ENCODE measurements at regions not wholly inside any gene's neighbourhood (a gene's known extent, or its start where the extent isn't known, plus 50 kb on each side); places are given as distances from the start of the nearest gene placed in this dataset.

- Histone ChIP-seq H3K4me1 (ENCODE audit: control insufficient read depth, insufficient read depth, low read length) (no peaks in the 10 kb centered on the region), H4K20me1 (ENCODE audit: insufficient read depth, low read length) (no peaks in the 10 kb centered on the region), H2BK20ac (ENCODE audit: low read depth, low read length) (no peak overlapping the region), H3K4ac (ENCODE audit: low read depth, low read length) (no peak overlapping the region), H3K9ac (ENCODE audit: low read depth, low read length) (no peak overlapping the region), H3K4me2 (ENCODE audit: low read depth, low read length) (no peak overlapping the region), H3K27ac (ENCODE audit: insufficient read depth, low read length) (no peak overlapping the region), H2BK120ac (ENCODE audit: low read depth, low read length) (no peak overlapping the region), H3K18ac (ENCODE audit: low read depth, low read length) (no peak overlapping the region), H2BK5ac (ENCODE audit: low read depth, low read length, poor library complexity, severe bottlenecking) (no peak overlapping the region), H2AK9ac (replicated peaks; ENCODE audit: low read depth, low read length, poor library complexity) (no peak overlapping the region), H3K9me3 (ENCODE audit: control insufficient read depth, insufficient read depth, low read length) (no peaks in the 10 kb centered on the region), H2AK5ac (ENCODE audit: low read depth, low read length) (no peak overlapping the region), H2AFZ (replicated peaks; ENCODE audit: low read length, poor library complexity) (no peak overlapping the region), H3K23ac (ENCODE audit: low read depth, low read length) (no peak overlapping the region), H3K14ac (replicated peaks; ENCODE audit: low read depth, low read length) (no peak overlapping the region), H3K27me3 (ENCODE audit: control insufficient read depth, insufficient read depth, low read length) (no peaks in the 10 kb centered on the region), H2BK15ac (ENCODE audit: low read depth, low read length) (no peak overlapping the region), H3K79me1 (ENCODE audit: low read depth in 1 of 2, low read length in 2 of 2) (no peaks in the 10 kb centered on the region), H3K4me3 (ENCODE audit: insufficient read depth, low read depth, low read length) (no peak overlapping the region), H3K36me3 (ENCODE audit: control insufficient read depth, insufficient read depth, low read length) (no peaks in the 10 kb centered on the region), H4K5ac (ENCODE audit: low read depth, low read length) (no peak overlapping the region), H3K9me1 (ENCODE audit: insufficient read depth, low read length) (no peaks in the 10 kb centered on the region), H4K91ac (ENCODE audit: insufficient read depth, low read depth, low read length) (no peak overlapping the region), H4K8ac (ENCODE audit: low read depth in 2 of 2, low read length in 2 of 2) (no peak overlapping the region), H3K56ac (ENCODE audit: extremely low read depth, insufficient read depth, low read length) (no peak overlapping the region)
- ATAC-seq (ENCODE audit: low read depth) (no peak), DNase-seq (no peak)
- TF ChIP-seq SMC3 (IDR thresholded peaks at IDR 0.05; ENCODE audit: low read depth, low read length) (no peak), BHLHE40 (IDR thresholded peaks at IDR 0.05; ENCODE audit: low read depth, low read length) (no peak), CEBPB (IDR thresholded peaks at IDR 0.05; ENCODE audit: low read depth, low read length) (no peak), POLR2A (IDR thresholded peaks at IDR 0.05; ENCODE audit: low read depth, low read length) (no peak), ELK1 (IDR thresholded peaks at IDR 0.05; ENCODE audit: borderline replicate concordance, low read depth, low read length) (no peak), FOS (IDR thresholded peaks at IDR 0.05; ENCODE audit: low read depth, low read length) (no peak), USF2 (IDR thresholded peaks at IDR 0.05; ENCODE audit: low read depth, low read length) (no peak), MAZ (IDR thresholded peaks at IDR 0.05; ENCODE audit: borderline replicate concordance, low read depth, low read length) (no peak), NFE2L2 (IDR thresholded peaks at IDR 0.05; ENCODE audit: low read depth, low read length) (no peak), RCOR1 (IDR thresholded peaks at IDR 0.05; ENCODE audit: insufficient replicate concordance, low read length) (no peak), MXI1 (IDR thresholded peaks at IDR 0.05; ENCODE audit: borderline replicate concordance, low read depth, low read length) (no peak), RAD21 (IDR thresholded peaks at IDR 0.05; ENCODE audit: low read length) (no peak), MAFK (IDR thresholded peaks at IDR 0.05; ENCODE audit: low read depth, low read length) (no peak), RFX5 (IDR thresholded peaks at IDR 0.05; ENCODE audit: low read depth, low read length) (no peak), CHD1 (IDR thresholded peaks at IDR 0.05; ENCODE audit: low read depth, low read length) (no peak)
- TF ChIP-seq, protein P1, sequence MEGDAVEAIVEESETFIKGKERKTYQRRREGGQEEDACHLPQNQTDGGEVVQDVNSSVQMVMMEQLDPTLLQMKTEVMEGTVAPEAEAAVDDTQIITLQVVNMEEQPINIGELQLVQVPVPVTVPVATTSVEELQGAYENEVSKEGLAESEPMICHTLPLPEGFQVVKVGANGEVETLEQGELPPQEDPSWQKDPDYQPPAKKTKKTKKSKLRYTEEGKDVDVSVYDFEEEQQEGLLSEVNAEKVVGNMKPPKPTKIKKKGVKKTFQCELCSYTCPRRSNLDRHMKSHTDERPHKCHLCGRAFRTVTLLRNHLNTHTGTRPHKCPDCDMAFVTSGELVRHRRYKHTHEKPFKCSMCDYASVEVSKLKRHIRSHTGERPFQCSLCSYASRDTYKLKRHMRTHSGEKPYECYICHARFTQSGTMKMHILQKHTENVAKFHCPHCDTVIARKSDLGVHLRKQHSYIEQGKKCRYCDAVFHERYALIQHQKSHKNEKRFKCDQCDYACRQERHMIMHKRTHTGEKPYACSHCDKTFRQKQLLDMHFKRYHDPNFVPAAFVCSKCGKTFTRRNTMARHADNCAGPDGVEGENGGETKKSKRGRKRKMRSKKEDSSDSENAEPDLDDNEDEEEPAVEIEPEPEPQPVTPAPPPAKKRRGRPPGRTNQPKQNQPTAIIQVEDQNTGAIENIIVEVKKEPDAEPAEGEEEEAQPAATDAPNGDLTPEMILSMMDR (conservative IDR thresholded peaks at IDR 0.05; ENCODE audit: low read depth, low read length) = no peak
- ChIA-PET CTCF (no interaction called here), POLR2A (ENCODE audit: unreplicated experiment) (no interaction called here)
- intact Hi-C loops (cut with micrococcal nuclease) (no loop called here), in situ Hi-C loops (cut with MboI; ENCODE audit: low sequenced_read_pairs) (no loop called here), dilution Hi-C loops (cut with HindIII; ENCODE audit: low sequenced_read_pairs, unreplicated experiment) (no loop called here)
- BruUV-seq (replicated peaks) = no TSS peak
- no CpG with 5 or more reads among the region's 2 CpGs for WGBS, 2 experiments (ENCODE audit: extremely low coverage in 2 of 2, insufficient read length in 1 of 2)
These were observed 115.6 kb upstream of the NBEA start for GRCh38 chr13:34826432-34826831.

All from IMR-90 (cell line).